GM19395 (cell line): ENCODE measurements at regions not wholly inside any gene's neighbourhood (a gene's known extent, or its start where the extent isn't known, plus 50 kb on each side); places are given as distances from the start of the nearest gene placed in this dataset.

ENCODE experiments used
- ATAC-seq: cut with Tn5 transposase; IDR thresholded peaks from one replicate; pipeline ENCODE4 v1.9.1; 2021; ENCODE audit warnings: mild to moderate bottlenecking, moderate library complexity; ENCODE audit not compliant: unreplicated experiment

GRCh38 chr3:159825216-159825854, 163.3 kb upstream of the IL12A start:
- ATAC-seq = no peak

- no peak for ATAC-seq
Observed at GRCh38 chr3:159828542-159828943, 160.1 kb upstream of the IL12A start.

GRCh38 chr3:159829056-159829455, 159.6 kb upstream of the IL12A start:
- no peak for ATAC-seq

- ATAC-seq = no peak
Observed at GRCh38 chr3:159829539-159830227, 159.0 kb upstream of the IL12A start.

- ATAC-seq = no peak
Observed at GRCh38 chr3:159830523-159831154, 158.0 kb upstream of the IL12A start.

GRCh38 chr3:159831466-159831865, 157.2 kb upstream of the IL12A start:
- peak; percentile 57 for ATAC-seq

- peak; percentile 96 for ATAC-seq
Observed at GRCh38 chr3:159832024-159832423, 156.6 kb upstream of the IL12A start.

- ATAC-seq = no peak
Observed at GRCh38 chr3:159835126-159835525, 153.5 kb upstream of the IL12A start.

- ATAC-seq = no peak
Observed at GRCh38 chr3:159837725-159838124, 150.9 kb upstream of the IL12A start.

GRCh38 chr3:159838938-159839337, 149.7 kb upstream of the IL12A start:
- ATAC-seq = no peak

- peak; percentile 69 for ATAC-seq
Observed at GRCh38 chr3:159839561-159840379, 148.9 kb upstream of the IL12A start, which contains the start of gene SCHIP1. SCHIP1 (plus strand) TSS chr3:159839861.

- ATAC-seq = no peak
Observed at GRCh38 chr3:159840703-159841299, 147.8 kb upstream of the IL12A start.

GRCh38 chr3:159841766-159842165, 146.9 kb upstream of the IL12A start:
- ATAC-seq = no peak

- no peak for ATAC-seq
Observed at GRCh38 chr3:159843840-159844730, 144.6 kb upstream of the IL12A start.

- ATAC-seq = no peak
Observed at GRCh38 chr3:159844801-159845261, 143.8 kb upstream of the IL12A start.

GRCh38 chr3:159845737-159846136, 142.9 kb upstream of the IL12A start:
- no peak for ATAC-seq

- no peak for ATAC-seq
Observed at GRCh38 chr3:159846255-159846654, 142.4 kb upstream of the IL12A start.

- no peak for ATAC-seq
Observed at GRCh38 chr3:159848348-159849118, 140.1 kb upstream of the IL12A start.

- no peak for ATAC-seq
Observed at GRCh38 chr3:159850481-159850880, 138.2 kb upstream of the IL12A start.
